Type B pancreatic cell (in vitro differentiated cells): ENCODE measurements at regions not wholly inside any gene's neighbourhood (a gene's known extent, or its start where the extent isn't known, plus 50 kb on each side); places are given as distances from the start of the nearest gene placed in this dataset.

Source experiments
- DNase-seq: peaks from one replicate; pipeline ENCODE4 v3.0.0; 2021; ENCODE audit warnings: mixed read lengths; ENCODE audit not compliant: unreplicated experiment; ENCODE audit errors: extremely low spot score
- H3K27ac Mint-ChIP-seq: 2 replicates; pipeline ENCODE4 v1.8.0; 2021; ENCODE audit warnings: mild to moderate bottlenecking, mixed read lengths
- H3K27me3 Mint-ChIP-seq: 2 replicates; pipeline ENCODE4 v1.8.0; 2021; ENCODE audit warnings: mixed read lengths
- H3K36me3 Mint-ChIP-seq: 2 replicates; pipeline ENCODE4 v1.8.0; 2021; ENCODE audit warnings: mixed read lengths
- H3K4me1 Mint-ChIP-seq: one replicate; pipeline ENCODE4 v1.8.0; 2021; ENCODE audit warnings: mixed read lengths; ENCODE audit not compliant: unreplicated experiment
- H3K4me3 Mint-ChIP-seq: 2 replicates; pipeline ENCODE4 v1.8.0; 2021; ENCODE audit warnings: mild to moderate bottlenecking, mixed read lengths
- H3K9me3 Mint-ChIP-seq: 2 replicates; pipeline ENCODE4 v1.8.0; 2021; ENCODE audit warnings: mixed read lengths
- CTCF ChIP-seq: fragments of 200-600 bp; sonication (generic); conservative IDR thresholded peaks from 2 replicates; pipeline ENCODE4 v1.5.0; 2021; ENCODE audit warnings: antibody characterized with exemption, mild to moderate bottlenecking

GRCh38 chr5:155761502-155761901 lies 565.5 kb upstream of the SGCD start:
- TF ChIP-seq CTCF: no peak
- peaks cover 3% of the 10 kb centered on the region for H3K36me3 Mint-ChIP-seq
- no peaks in the 10 kb centered on the region for H3K4me1 Mint-ChIP-seq
- H3K27ac Mint-ChIP-seq: no peak overlapping the region
- no peak for DNase-seq
- peaks cover 6% of the 10 kb centered on the region for H3K9me3 Mint-ChIP-seq
- no peak overlapping the region for H3K4me3 Mint-ChIP-seq
- H3K27me3 Mint-ChIP-seq: no peaks in the 10 kb centered on the region

DNA sequence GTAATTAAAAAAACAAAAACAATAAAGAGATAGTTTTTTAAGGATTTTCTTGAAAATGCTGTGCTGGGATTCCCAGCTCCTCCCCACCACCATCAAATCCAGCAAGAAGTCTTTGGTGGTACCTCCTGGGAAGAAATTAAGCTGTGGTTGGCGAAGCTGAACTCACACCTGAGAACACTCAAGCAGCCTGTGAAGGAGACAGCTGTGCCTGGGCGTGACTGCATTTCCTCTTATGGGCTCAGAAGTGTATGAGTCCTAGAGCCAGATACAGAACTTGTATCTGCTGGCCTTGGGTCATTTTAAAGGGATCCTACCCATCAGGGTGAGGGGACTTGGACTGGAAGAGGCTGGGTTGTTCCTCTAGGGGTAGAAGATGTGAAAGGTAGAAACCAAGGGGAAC lies 561.2 kb upstream of the SGCD start:
- no peak for DNase-seq
- Mint-ChIP-seq H3K27me3 (peaks cover 5% of the 10 kb centered on the region), H3K9me3 (peaks cover 6% of the 10 kb centered on the region), H3K27ac (no peak overlapping the region), H3K4me1 (no peaks in the 10 kb centered on the region), H3K4me3 (no peak overlapping the region), H3K36me3 (peaks cover 3% of the 10 kb centered on the region)
- no peak for TF ChIP-seq CTCF

GRCh38 chr5:155767470-155767869 lies 559.5 kb upstream of the SGCD start:
- no peak overlapping the region for H3K4me3 Mint-ChIP-seq
- H3K27me3 Mint-ChIP-seq: peaks cover 5% of the 10 kb centered on the region
- no peak overlapping the region for H3K27ac Mint-ChIP-seq
- H3K9me3 Mint-ChIP-seq: no peaks in the 10 kb centered on the region
- no peaks in the 10 kb centered on the region for H3K36me3 Mint-ChIP-seq
- TF ChIP-seq CTCF: no peak
- no peaks in the 10 kb centered on the region for H3K4me1 Mint-ChIP-seq
- no peak for DNase-seq

GRCh38 chr5:155768332-155768731 lies 558.6 kb upstream of the SGCD start:
- Mint-ChIP-seq H3K27ac (no peak overlapping the region), H3K27me3 (peaks cover 5% of the 10 kb centered on the region), H3K36me3 (no peaks in the 10 kb centered on the region), H3K4me3 (no peak overlapping the region), H3K4me1 (no peaks in the 10 kb centered on the region), H3K9me3 (no peaks in the 10 kb centered on the region)
- DNase-seq: no peak
- TF ChIP-seq CTCF: no peak

GRCh38 chr5:155772009-155772662 lies 554.8 kb upstream of the SGCD start:
- Mint-ChIP-seq H3K27me3 (peaks cover 3% of the 10 kb centered on the region), H3K27ac (no peak overlapping the region), H3K36me3 (no peaks in the 10 kb centered on the region), H3K4me1 (no peaks in the 10 kb centered on the region), H3K4me3 (no peak overlapping the region), H3K9me3 (no peaks in the 10 kb centered on the region)
- DNase-seq: no peak
- TF ChIP-seq CTCF: no peak

DNA sequence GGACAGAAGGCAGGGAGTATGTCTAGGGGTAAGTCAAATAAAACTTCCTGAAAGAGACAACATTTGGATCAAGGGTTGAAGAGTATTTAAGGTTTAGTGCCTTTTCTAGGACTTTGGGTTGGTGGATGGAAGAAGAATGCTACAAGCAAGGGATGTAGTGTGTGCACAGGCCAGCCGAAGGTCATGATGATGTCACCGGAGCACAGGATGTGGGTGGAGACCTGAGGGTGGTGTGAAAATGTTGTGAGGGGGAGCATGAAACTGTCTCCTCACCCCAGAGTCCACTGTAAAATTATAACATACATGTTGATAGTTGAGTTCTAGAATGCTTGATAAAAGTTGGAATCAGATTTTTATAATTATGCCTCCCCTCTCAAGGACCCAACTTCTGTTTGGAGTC lies 553.3 kb upstream of the SGCD start:
- Mint-ChIP-seq H3K9me3 (no peaks in the 10 kb centered on the region), H3K4me3 (no peak overlapping the region), H3K27ac (no peak overlapping the region), H3K36me3 (no peaks in the 10 kb centered on the region), H3K27me3 (no peaks in the 10 kb centered on the region), H3K4me1 (no peaks in the 10 kb centered on the region)
- TF ChIP-seq CTCF: no peak
- DNase-seq: no peak
